ENCODE measurements at regions not wholly inside any gene's neighbourhood (a gene's known extent, or its start where the extent isn't known, plus 50 kb on each side); places are given as distances from the start of the nearest gene placed in this dataset.

- TF ChIP-seq ZNF274 (IDR thresholded peaks at IDR 0.05; ENCODE audit: low read depth, low read length), result no peak
- TF ChIP-seq YY1 (IDR thresholded peaks at IDR 0.05; ENCODE audit: insufficient read depth, insufficient read length), result no peak
- TF ChIP-seq SUZ12 (IDR thresholded peaks at IDR 0.05; ENCODE audit: extremely low read depth, insufficient read depth, insufficient read length), result no peak
Measured at GRCh38 chr3:61448378-61448777, 113.0 kb upstream of the PTPRG start.
